GM23338 (cell line): ENCODE measurements at regions not wholly inside any gene's neighbourhood (a gene's known extent, or its start where the extent isn't known, plus 50 kb on each side); places are given as distances from the start of the nearest gene placed in this dataset.

Experiments used
- ATAC-seq: fragments of 200-7000 bp; cut with Tn5 transposase; 3 replicates; pipeline ENCODE4 v1.9.1; 2020
- DNase-seq: peaks from one replicate; pipeline ENCODE4 v3.0.0-alpha.2; 2015; ENCODE audit warnings: low spot score
- H2AFZ ChIP-seq: fragments of 200-600 bp; sonication (generic); 2 replicates; pipeline ENCODE4 v1.8.0; 2016; ENCODE audit warnings: antibody characterized with exemption, mild to moderate bottlenecking, moderate library complexity
- H3F3A ChIP-seq: fragments of 200-600 bp; sonication (generic); replicated peaks from 2 replicates; pipeline ENCODE4 v1.8.0; 2017; ENCODE audit warnings: antibody characterized with exemption, mixed run types, low read depth
- H3K27ac ChIP-seq: fragments of 200-600 bp; sonication (generic); 2 replicates; pipeline ENCODE4 v1.6.1; 2016; ENCODE audit warnings: low read depth
- H3K27me3 ChIP-seq: fragments of 200-600 bp; sonication (generic); 2 replicates; pipeline ENCODE4 v1.8.0; 2016; ENCODE audit warnings: mild to moderate bottlenecking, mixed run types, moderate library complexity; ENCODE audit not compliant: insufficient read depth
- H3K36me3 ChIP-seq: fragments of 200-600 bp; sonication (generic); 2 replicates; pipeline ENCODE4 v1.8.0; 2016; ENCODE audit warnings: mild to moderate bottlenecking; ENCODE audit not compliant: insufficient read depth
- H3K4me1 ChIP-seq: fragments of 200-600 bp; sonication (generic); 2 replicates; pipeline ENCODE4 v1.8.0; 2016; ENCODE audit warnings: mild to moderate bottlenecking, moderate library complexity; ENCODE audit not compliant: insufficient read depth
- H3K4me2 ChIP-seq: fragments of 200-600 bp; sonication (generic); 2 replicates; pipeline ENCODE4 v1.7.1; 2017; ENCODE audit warnings: mixed run types
- H3K4me3 ChIP-seq: fragments of 200-600 bp; sonication (generic); 2 replicates; pipeline ENCODE4 v1.6.1; 2016; ENCODE audit warnings: mixed run types
- H3K79me2 ChIP-seq: fragments of 200-600 bp; sonication (generic); replicated peaks from 2 replicates; pipeline ENCODE4 v1.8.0; 2017; ENCODE audit warnings: mild to moderate bottlenecking; ENCODE audit not compliant: insufficient read depth
- H3K9me2 ChIP-seq: fragments of 200-600 bp; sonication (generic); 2 replicates; pipeline ENCODE4 v1.8.0; 2017; ENCODE audit not compliant: insufficient read depth
- H4K20me1 ChIP-seq: fragments of 200-600 bp; sonication (generic); replicated peaks from 2 replicates; pipeline ENCODE4 v1.8.0; 2017; ENCODE audit warnings: mild to moderate bottlenecking; ENCODE audit not compliant: insufficient read depth
- H3K27ac Mint-ChIP-seq: 2 replicates; pipeline ENCODE4 v1.8.0; 2020; ENCODE audit warnings: inconsistent platforms, mild to moderate bottlenecking, moderate library complexity, mixed read lengths
- H3K27me3 Mint-ChIP-seq: 3 replicates; pipeline ENCODE4 v1.8.0; 2022; ENCODE audit warnings: low read depth, mild to moderate bottlenecking, moderate library complexity, mixed read lengths, inconsistent platforms; ENCODE audit not compliant: insufficient read depth, poor library complexity
- H3K36me3 Mint-ChIP-seq: 3 replicates; pipeline ENCODE4 v1.8.0; 2021; ENCODE audit warnings: low read depth, mild to moderate bottlenecking, inconsistent platforms, moderate library complexity, mixed read lengths
- H3K4me1 Mint-ChIP-seq: 3 replicates; pipeline ENCODE4 v1.8.0; 2020; ENCODE audit warnings: mild to moderate bottlenecking, inconsistent platforms, mixed read lengths
- H3K4me3 Mint-ChIP-seq: 3 replicates; pipeline ENCODE4 v1.8.0; 2021; ENCODE audit warnings: moderate library complexity, mild to moderate bottlenecking, inconsistent platforms, mixed read lengths
- H3K9me3 Mint-ChIP-seq: 3 replicates; pipeline ENCODE4 v1.8.0; 2020; ENCODE audit warnings: moderate library complexity, mild to moderate bottlenecking, inconsistent platforms, mixed read lengths
- ETS1 ChIP-seq: IDR thresholded peaks from 2 replicates; pipeline ENCODE4 v1.6.1; 2016; ENCODE audit warnings: antibody characterized with exemption
- EZH2phosphoT487 ChIP-seq: fragments of 200-600 bp; sonication (generic); IDR thresholded peaks from one replicate; pipeline ENCODE4 v1.8.1; 2018; ENCODE audit warnings: antibody characterized with exemption; ENCODE audit not compliant: unreplicated experiment
- JUNB ChIP-seq: IDR thresholded peaks from one replicate; pipeline ENCODE4 v1.6.1; 2016; ENCODE audit warnings: antibody characterized with exemption; ENCODE audit not compliant: unreplicated experiment
- POLR2AphosphoS5 ChIP-seq: IDR thresholded peaks from 2 replicates; pipeline ENCODE4 v1.6.1; 2016; ENCODE audit warnings: antibody characterized with exemption, low read depth
- STAT1 ChIP-seq: IDR thresholded peaks from one replicate; pipeline ENCODE4 v1.6.1; 2016; ENCODE audit warnings: antibody characterized with exemption; ENCODE audit not compliant: unreplicated experiment
- ZNF462 ChIP-seq: fragments of 250-450 bp; sonication (Bioruptor Pico); IDR thresholded peaks from 2 replicates; pipeline ENCODE4 v1.5.0; 2020; ENCODE audit warnings: mild to moderate bottlenecking, moderate library complexity
- TF ChIP-seq, protein P1 (sequence below), 2 experiments: fragments of 200-600 bp in 1 of 2; sonication (generic) in 1 of 2; conservative IDR thresholded peaks; 2 replicates each; pipeline versions ENCODE4 v1.5.1 to v1.6.1; 2016 to 2017; ENCODE audit warnings: antibody characterized with exemption in 2 of 2, low read depth in 2 of 2, mild to moderate bottlenecking in 2 of 2, moderate library complexity in 1 of 2
- TF ChIP-seq, protein P2 (sequence below): IDR thresholded peaks from one replicate; pipeline ENCODE4 v1.6.1; 2018; ENCODE audit warnings: antibody characterized with exemption; ENCODE audit not compliant: unreplicated experiment

- Histone ChIP-seq H3K79me2 (no peaks in the 10 kb centered on the region), H3K9me2 (0 out of 2 replicates have a peak, but pooled peaks cover 7% of the 10 kb centered on the region), H3K4me1 (no peaks in the 10 kb centered on the region), H3K4me3 (no peak overlapping the region), H3F3A (no peaks in the 10 kb centered on the region), H3K36me3 (no peaks in the 10 kb centered on the region), H3K27me3 (no peaks in the 10 kb centered on the region), H3K27ac (no peak overlapping the region), H2AFZ (no peak overlapping the region), H3K4me2 (no peak overlapping the region), H4K20me1 (no peaks in the 10 kb centered on the region)
- ATAC-seq (no peak), DNase-seq (no peak)
- TF ChIP-seq STAT1 (no peak), ZNF462 (CRISPR knock-in tag) (no peak)
- 0 out of 3 replicates have a peak, but pooled peaks cover 2% of the 10 kb centered on the region for H3K4me1 Mint-ChIP-seq
- no peaks in the 10 kb centered on the region for H3K27me3 Mint-ChIP-seq
- no peak overlapping the region for H3K4me3 Mint-ChIP-seq
- H3K27ac Mint-ChIP-seq, result no peak overlapping the region
- no peaks in the 10 kb centered on the region for H3K36me3 Mint-ChIP-seq
- H3K9me3 Mint-ChIP-seq, result no peaks in the 10 kb centered on the region
Measured at GRCh38 chr2:11942178-11942569, 195.7 kb downstream of the LPIN1 start.

DNA sequence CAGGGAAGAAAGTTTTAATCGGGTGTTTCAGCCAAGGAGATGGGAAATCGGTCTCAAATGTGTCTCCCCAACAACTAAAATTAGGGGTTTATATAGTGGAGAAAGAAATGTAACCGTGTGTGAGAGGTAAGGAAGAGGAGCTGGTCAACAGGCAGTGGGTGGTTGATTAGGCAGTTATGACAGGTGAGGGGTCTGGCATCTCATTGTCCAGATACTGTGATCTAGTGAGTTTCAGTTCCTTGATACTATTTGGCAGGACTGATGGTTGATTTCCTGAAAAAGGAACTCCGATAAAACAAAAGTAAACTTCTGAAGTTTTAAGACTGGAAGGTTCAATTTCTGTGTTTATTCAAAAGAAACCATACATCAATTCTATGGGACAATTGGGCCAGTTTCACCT is 197.9 kb downstream of the LPIN1 start:
- Histone ChIP-seq H3K27ac (no peak overlapping the region), H3K36me3 (no peaks in the 10 kb centered on the region), H3K79me2 (no peaks in the 10 kb centered on the region), H3K4me3 (no peak overlapping the region), H4K20me1 (no peaks in the 10 kb centered on the region), H3K9me2 (0 out of 2 replicates have a peak, but pooled peaks cover 7% of the 10 kb centered on the region), H3K4me1 (no peaks in the 10 kb centered on the region), H3K4me2 (no peak overlapping the region), H3K27me3 (no peaks in the 10 kb centered on the region), H3F3A (no peaks in the 10 kb centered on the region), H2AFZ (0 out of 2 replicates have a peak overlapping the region, but pooled peaks have one; percentile 63)
- Mint-ChIP-seq H3K27me3 (no peaks in the 10 kb centered on the region), H3K27ac (no peak overlapping the region), H3K4me3 (no peak overlapping the region), H3K36me3 (no peaks in the 10 kb centered on the region), H3K9me3 (no peaks in the 10 kb centered on the region), H3K4me1 (0 out of 3 replicates have a peak, but pooled peaks cover 2% of the 10 kb centered on the region)
- DNase-seq (no peak), ATAC-seq (no peak)
- TF ChIP-seq, protein P1, sequence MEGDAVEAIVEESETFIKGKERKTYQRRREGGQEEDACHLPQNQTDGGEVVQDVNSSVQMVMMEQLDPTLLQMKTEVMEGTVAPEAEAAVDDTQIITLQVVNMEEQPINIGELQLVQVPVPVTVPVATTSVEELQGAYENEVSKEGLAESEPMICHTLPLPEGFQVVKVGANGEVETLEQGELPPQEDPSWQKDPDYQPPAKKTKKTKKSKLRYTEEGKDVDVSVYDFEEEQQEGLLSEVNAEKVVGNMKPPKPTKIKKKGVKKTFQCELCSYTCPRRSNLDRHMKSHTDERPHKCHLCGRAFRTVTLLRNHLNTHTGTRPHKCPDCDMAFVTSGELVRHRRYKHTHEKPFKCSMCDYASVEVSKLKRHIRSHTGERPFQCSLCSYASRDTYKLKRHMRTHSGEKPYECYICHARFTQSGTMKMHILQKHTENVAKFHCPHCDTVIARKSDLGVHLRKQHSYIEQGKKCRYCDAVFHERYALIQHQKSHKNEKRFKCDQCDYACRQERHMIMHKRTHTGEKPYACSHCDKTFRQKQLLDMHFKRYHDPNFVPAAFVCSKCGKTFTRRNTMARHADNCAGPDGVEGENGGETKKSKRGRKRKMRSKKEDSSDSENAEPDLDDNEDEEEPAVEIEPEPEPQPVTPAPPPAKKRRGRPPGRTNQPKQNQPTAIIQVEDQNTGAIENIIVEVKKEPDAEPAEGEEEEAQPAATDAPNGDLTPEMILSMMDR (conservative IDR thresholded peaks at IDR 0.05; ENCODE audit: low read depth in 2 of 2), result no peak
- no peak for TF ChIP-seq EZH2phosphoT487
- TF ChIP-seq, protein P2, sequence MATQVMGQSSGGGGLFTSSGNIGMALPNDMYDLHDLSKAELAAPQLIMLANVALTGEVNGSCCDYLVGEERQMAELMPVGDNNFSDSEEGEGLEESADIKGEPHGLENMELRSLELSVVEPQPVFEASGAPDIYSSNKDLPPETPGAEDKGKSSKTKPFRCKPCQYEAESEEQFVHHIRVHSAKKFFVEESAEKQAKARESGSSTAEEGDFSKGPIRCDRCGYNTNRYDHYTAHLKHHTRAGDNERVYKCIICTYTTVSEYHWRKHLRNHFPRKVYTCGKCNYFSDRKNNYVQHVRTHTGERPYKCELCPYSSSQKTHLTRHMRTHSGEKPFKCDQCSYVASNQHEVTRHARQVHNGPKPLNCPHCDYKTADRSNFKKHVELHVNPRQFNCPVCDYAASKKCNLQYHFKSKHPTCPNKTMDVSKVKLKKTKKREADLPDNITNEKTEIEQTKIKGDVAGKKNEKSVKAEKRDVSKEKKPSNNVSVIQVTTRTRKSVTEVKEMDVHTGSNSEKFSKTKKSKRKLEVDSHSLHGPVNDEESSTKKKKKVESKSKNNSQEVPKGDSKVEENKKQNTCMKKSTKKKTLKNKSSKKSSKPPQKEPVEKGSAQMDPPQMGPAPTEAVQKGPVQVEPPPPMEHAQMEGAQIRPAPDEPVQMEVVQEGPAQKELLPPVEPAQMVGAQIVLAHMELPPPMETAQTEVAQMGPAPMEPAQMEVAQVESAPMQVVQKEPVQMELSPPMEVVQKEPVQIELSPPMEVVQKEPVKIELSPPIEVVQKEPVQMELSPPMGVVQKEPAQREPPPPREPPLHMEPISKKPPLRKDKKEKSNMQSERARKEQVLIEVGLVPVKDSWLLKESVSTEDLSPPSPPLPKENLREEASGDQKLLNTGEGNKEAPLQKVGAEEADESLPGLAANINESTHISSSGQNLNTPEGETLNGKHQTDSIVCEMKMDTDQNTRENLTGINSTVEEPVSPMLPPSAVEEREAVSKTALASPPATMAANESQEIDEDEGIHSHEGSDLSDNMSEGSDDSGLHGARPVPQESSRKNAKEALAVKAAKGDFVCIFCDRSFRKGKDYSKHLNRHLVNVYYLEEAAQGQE, result no peak
- TF ChIP-seq ETS1, result no peak
- no peak for TF ChIP-seq POLR2AphosphoS5
- TF ChIP-seq JUNB, result no peak
- TF ChIP-seq STAT1, result no peak
